Uterus (tissue), 2 donors: ENCODE measurements at regions not wholly inside any gene's neighbourhood (a gene's known extent, or its start where the extent isn't known, plus 50 kb on each side); places are given as distances from the start of the nearest gene placed in this dataset.

ENCODE experiments used
- CTCF ChIP-seq, 4 experiments: fragments of 200-600 bp in 2 of 4; fragments of 450-650 bp in 2 of 4; sonication (generic) in 2 of 4; IDR thresholded peaks; one replicate each; pipeline ENCODE4 v1.5.1; 2016 to 2019; ENCODE audit warnings: antibody characterized with exemption in 4 of 4, mild to moderate bottlenecking in 2 of 4, moderate library complexity in 1 of 4
- POLR2A ChIP-seq, 2 donors: fragments of 450-650 bp; IDR thresholded peaks; one replicate each; pipeline ENCODE4 v1.6.1; 2016; ENCODE audit warnings: antibody characterized with exemption in 2 of 2, mild to moderate bottlenecking in 1 of 2, moderate library complexity in 1 of 2

- no peak for TF ChIP-seq CTCF (IDR thresholded peaks at IDR 0.05)
- TF ChIP-seq POLR2A (IDR thresholded peaks at IDR 0.05) = no peak
Measured at GRCh38 chr5:164038128-164038783, 532.8 kb downstream of the MAT2B start.
